ENCODE measurements at regions not wholly inside any gene's neighbourhood (a gene's known extent, or its start where the extent isn't known, plus 50 kb on each side); places are given as distances from the start of the nearest gene placed in this dataset.

DNA sequence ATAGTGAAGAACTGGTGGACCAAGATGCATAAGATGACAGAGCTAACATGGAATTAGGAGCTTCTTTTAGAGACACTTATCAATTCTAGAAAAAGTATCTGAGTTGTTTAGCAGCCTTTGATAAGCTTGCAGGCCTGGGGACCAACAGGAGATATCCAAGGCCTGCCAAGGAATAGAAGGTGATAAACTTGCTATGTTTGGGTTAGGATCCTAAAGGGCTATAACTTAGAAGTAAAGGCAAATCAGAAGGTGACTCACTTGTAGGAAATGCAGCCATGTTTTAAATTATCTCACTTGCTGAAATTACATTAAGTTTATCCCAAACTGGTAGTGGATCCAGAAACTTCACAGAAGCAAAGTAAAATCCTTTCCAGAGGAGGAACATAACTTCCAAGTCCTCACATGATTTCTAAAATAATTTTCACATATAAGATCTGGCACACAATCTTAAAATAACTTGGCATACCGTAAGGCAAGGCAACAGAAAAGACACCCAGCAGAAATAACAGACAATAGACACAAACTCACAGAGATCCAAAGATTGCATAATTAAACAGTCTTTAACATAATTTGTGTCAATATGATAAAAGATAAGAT lies 69.6 kb upstream of the TEAD1 start:
- TF ChIP-seq, protein P1, sequence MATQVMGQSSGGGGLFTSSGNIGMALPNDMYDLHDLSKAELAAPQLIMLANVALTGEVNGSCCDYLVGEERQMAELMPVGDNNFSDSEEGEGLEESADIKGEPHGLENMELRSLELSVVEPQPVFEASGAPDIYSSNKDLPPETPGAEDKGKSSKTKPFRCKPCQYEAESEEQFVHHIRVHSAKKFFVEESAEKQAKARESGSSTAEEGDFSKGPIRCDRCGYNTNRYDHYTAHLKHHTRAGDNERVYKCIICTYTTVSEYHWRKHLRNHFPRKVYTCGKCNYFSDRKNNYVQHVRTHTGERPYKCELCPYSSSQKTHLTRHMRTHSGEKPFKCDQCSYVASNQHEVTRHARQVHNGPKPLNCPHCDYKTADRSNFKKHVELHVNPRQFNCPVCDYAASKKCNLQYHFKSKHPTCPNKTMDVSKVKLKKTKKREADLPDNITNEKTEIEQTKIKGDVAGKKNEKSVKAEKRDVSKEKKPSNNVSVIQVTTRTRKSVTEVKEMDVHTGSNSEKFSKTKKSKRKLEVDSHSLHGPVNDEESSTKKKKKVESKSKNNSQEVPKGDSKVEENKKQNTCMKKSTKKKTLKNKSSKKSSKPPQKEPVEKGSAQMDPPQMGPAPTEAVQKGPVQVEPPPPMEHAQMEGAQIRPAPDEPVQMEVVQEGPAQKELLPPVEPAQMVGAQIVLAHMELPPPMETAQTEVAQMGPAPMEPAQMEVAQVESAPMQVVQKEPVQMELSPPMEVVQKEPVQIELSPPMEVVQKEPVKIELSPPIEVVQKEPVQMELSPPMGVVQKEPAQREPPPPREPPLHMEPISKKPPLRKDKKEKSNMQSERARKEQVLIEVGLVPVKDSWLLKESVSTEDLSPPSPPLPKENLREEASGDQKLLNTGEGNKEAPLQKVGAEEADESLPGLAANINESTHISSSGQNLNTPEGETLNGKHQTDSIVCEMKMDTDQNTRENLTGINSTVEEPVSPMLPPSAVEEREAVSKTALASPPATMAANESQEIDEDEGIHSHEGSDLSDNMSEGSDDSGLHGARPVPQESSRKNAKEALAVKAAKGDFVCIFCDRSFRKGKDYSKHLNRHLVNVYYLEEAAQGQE (IDR thresholded peaks at IDR 0.05; ENCODE audit: insufficient replicate concordance, low read depth): no peak
- TF ChIP-seq GABPA (IDR thresholded peaks at IDR 0.05; ENCODE audit: low read depth): no peak
